Mesendoderm (in vitro differentiated cells): ENCODE measurements at regions not wholly inside any gene's neighbourhood (a gene's known extent, or its start where the extent isn't known, plus 50 kb on each side); places are given as distances from the start of the nearest gene placed in this dataset.

Experiments
- DNase-seq: peaks from one replicate; pipeline ENCODE4 v3.0.0; 2013
- H2AK5ac ChIP-seq: 2 replicates; pipeline ENCODE4 v1.6.1; 2013; ENCODE audit warnings: low read length, inconsistent platforms
- H2BK120ac ChIP-seq: 2 replicates; pipeline ENCODE4 v1.6.1; 2013; ENCODE audit warnings: low read depth, mild to moderate bottlenecking, low read length, moderate library complexity, mixed read lengths
- H2BK15ac ChIP-seq: replicated peaks from 2 replicates; pipeline ENCODE4 v1.6.1; 2013; ENCODE audit warnings: low read depth, mild to moderate bottlenecking, moderate library complexity
- H2BK5ac ChIP-seq: 2 replicates; pipeline ENCODE4 v1.6.1; 2013; ENCODE audit warnings: low read length, inconsistent platforms
- H3K18ac ChIP-seq: 2 replicates; pipeline ENCODE4 v1.6.1; 2013; ENCODE audit warnings: mild to moderate bottlenecking, low read length, mixed read lengths
- H3K23ac ChIP-seq: one replicate; pipeline ENCODE4 v1.6.1; 2013; ENCODE audit warnings: low read length
- H3K27ac ChIP-seq: 2 replicates; pipeline ENCODE4 v1.5.1; 2013; ENCODE audit warnings: low read depth, mild to moderate bottlenecking, inconsistent platforms, low read length, moderate library complexity
- H3K27me3 ChIP-seq: 2 replicates; pipeline ENCODE4 v1.6.1; 2013; ENCODE audit warnings: low read length, control low read depth, mild to moderate bottlenecking, inconsistent platforms; ENCODE audit not compliant: insufficient read depth, poor library complexity
- H3K36me3 ChIP-seq: 2 replicates; pipeline ENCODE4 v1.6.1; 2013; ENCODE audit warnings: low read length, inconsistent platforms; ENCODE audit not compliant: control insufficient read depth, insufficient read depth
- H3K4ac ChIP-seq: one replicate; pipeline ENCODE4 v1.6.1; 2013; ENCODE audit warnings: low read depth, mild to moderate bottlenecking, low read length, moderate library complexity
- H3K4me1 ChIP-seq: 2 replicates; pipeline ENCODE4 v1.6.1; 2013; ENCODE audit warnings: low read depth, low read length, inconsistent platforms; ENCODE audit not compliant: control insufficient read depth
- H3K4me2 ChIP-seq: 2 replicates; pipeline ENCODE4 v1.6.1; 2013; ENCODE audit warnings: low read length
- H3K4me3 ChIP-seq: 2 replicates; pipeline ENCODE4 v1.5.1; 2013; ENCODE audit warnings: mild to moderate bottlenecking, low read length
- H3K56ac ChIP-seq: one replicate; pipeline ENCODE4 v1.6.1; 2013; ENCODE audit warnings: low read length
- H3K79me1 ChIP-seq: 2 replicates; pipeline ENCODE4 v1.6.1; 2013; ENCODE audit warnings: low read length, inconsistent platforms
- H3K79me2 ChIP-seq: 2 replicates; pipeline ENCODE4 v1.6.1; 2013; ENCODE audit warnings: mild to moderate bottlenecking, low read length; ENCODE audit not compliant: control insufficient read depth, insufficient read depth
- H3K9ac ChIP-seq: 2 replicates; pipeline ENCODE4 v1.6.1; 2013; ENCODE audit warnings: low read length, inconsistent platforms
- H4K5ac ChIP-seq: one replicate; pipeline ENCODE4 v1.6.1; 2013; ENCODE audit warnings: low read length
- H4K8ac ChIP-seq: one replicate; pipeline ENCODE4 v1.6.1; 2013; ENCODE audit warnings: low read depth, mild to moderate bottlenecking, control low read depth, low read length, moderate library complexity
- WGBS: extraction: QIAGEN DNeasy Blood & Tissue Kit; methylation state at CpG from one replicate; pipeline ENCODE4 v1.1.7; 2013; ENCODE audit warnings: low lambda C conversion rate, missing lambda C conversion rate; ENCODE audit not compliant: insufficient coverage; ENCODE audit errors: extremely low coverage; 5-methylcytosine and 5-hydroxymethylcytosine counted together

- H3K9ac ChIP-seq, result no peak overlapping the region
- no CpG with 5 or more reads among the region's 3 CpGs for WGBS
Observed at GRCh38 chr20:52668626-52669025, 303.5 kb upstream of the TSHZ2 start.

GRCh38 chr20:52667358-52667757, 304.8 kb upstream of the TSHZ2 start:
- Histone ChIP-seq H3K18ac (no peak overlapping the region), H4K5ac (no peak overlapping the region), H2BK120ac (no peak overlapping the region), H2BK5ac (no peak overlapping the region), H3K27me3 (no peaks in the 10 kb centered on the region), H2AK5ac (no peak overlapping the region), H3K4me3 (no peak overlapping the region), H3K4ac (no peak overlapping the region), H3K56ac (no peak overlapping the region), H2BK15ac (no peak overlapping the region), H3K23ac (no peak overlapping the region), H3K4me1 (no peaks in the 10 kb centered on the region), H3K27ac (no peak overlapping the region), H3K79me1 (no peaks in the 10 kb centered on the region), H3K9ac (no peak overlapping the region), H3K4me2 (no peak overlapping the region), H3K36me3 (no peaks in the 10 kb centered on the region), H3K79me2 (no peaks in the 10 kb centered on the region), H4K8ac (no peak overlapping the region)
- no CpG with 5 or more reads among the region's 5 CpGs for WGBS
- no peak for DNase-seq

More at GRCh38 chr20:52668626-52669025, 303.5 kb upstream of the TSHZ2 start:
- H4K8ac ChIP-seq, result no peak overlapping the region
- no peak overlapping the region for H3K4me2 ChIP-seq
- H3K79me2 ChIP-seq, result no peaks in the 10 kb centered on the region
- no peak overlapping the region for H3K27ac ChIP-seq
- no peak overlapping the region for H2AK5ac ChIP-seq
- no peaks in the 10 kb centered on the region for H3K27me3 ChIP-seq
- no peaks in the 10 kb centered on the region for H3K4me1 ChIP-seq
- no peak for DNase-seq
- H3K36me3 ChIP-seq, result no peaks in the 10 kb centered on the region
- H3K4ac ChIP-seq, result no peak overlapping the region
- no peak overlapping the region for H2BK5ac ChIP-seq
- no peak overlapping the region for H2BK15ac ChIP-seq
- H3K4me3 ChIP-seq, result no peak overlapping the region
- no peak overlapping the region for H4K5ac ChIP-seq
- no peak overlapping the region for H3K18ac ChIP-seq
- H3K23ac ChIP-seq, result no peak overlapping the region
- H3K56ac ChIP-seq, result no peak overlapping the region
- H3K79me1 ChIP-seq, result no peaks in the 10 kb centered on the region
- no peak overlapping the region for H2BK120ac ChIP-seq

- no peak overlapping the region for H3K56ac ChIP-seq
- no peak overlapping the region for H4K8ac ChIP-seq
- H3K27me3 ChIP-seq, result no peaks in the 10 kb centered on the region
- no peak overlapping the region for H3K27ac ChIP-seq
- H2AK5ac ChIP-seq, result no peak overlapping the region
- H3K4me2 ChIP-seq, result no peak overlapping the region
- no peak overlapping the region for H4K5ac ChIP-seq
- H3K9ac ChIP-seq, result no peak overlapping the region
- no peaks in the 10 kb centered on the region for H3K79me1 ChIP-seq
- H3K18ac ChIP-seq, result no peak overlapping the region
- H3K4me3 ChIP-seq, result no peak overlapping the region
- H2BK120ac ChIP-seq, result no peak overlapping the region
- H2BK5ac ChIP-seq, result no peak overlapping the region
- H2BK15ac ChIP-seq, result no peak overlapping the region
- no peaks in the 10 kb centered on the region for H3K4me1 ChIP-seq
- no peak overlapping the region for H3K23ac ChIP-seq
- DNase-seq, result no peak
- H3K79me2 ChIP-seq, result no peaks in the 10 kb centered on the region
- no peaks in the 10 kb centered on the region for H3K36me3 ChIP-seq
- no peak overlapping the region for H3K4ac ChIP-seq
- WGBS, result no CpG with 5 or more reads among the region's 1 CpG
Observed at GRCh38 chr20:52665441-52665840, 306.7 kb upstream of the TSHZ2 start.

- Histone ChIP-seq H2AK5ac (no peak overlapping the region), H3K27me3 (no peaks in the 10 kb centered on the region), H3K4ac (no peak overlapping the region), H4K8ac (no peak overlapping the region), H3K9ac (no peak overlapping the region), H4K5ac (no peak overlapping the region), H3K4me1 (no peaks in the 10 kb centered on the region), H3K79me1 (no peaks in the 10 kb centered on the region), H2BK15ac (no peak overlapping the region), H3K18ac (no peak overlapping the region), H3K56ac (no peak overlapping the region), H3K36me3 (no peaks in the 10 kb centered on the region), H2BK120ac (no peak overlapping the region), H3K79me2 (no peaks in the 10 kb centered on the region), H2BK5ac (no peak overlapping the region), H3K23ac (no peak overlapping the region), H3K27ac (no peak overlapping the region), H3K4me2 (no peak overlapping the region), H3K4me3 (no peak overlapping the region)
- DNase-seq, result no peak
- no CpG with 5 or more reads among the region's 3 CpGs for WGBS
Observed at GRCh38 chr20:52655395-52655794, 316.8 kb upstream of the TSHZ2 start.

- H3K27me3 ChIP-seq, result no peaks in the 10 kb centered on the region
- no peak overlapping the region for H2BK5ac ChIP-seq
- H2AK5ac ChIP-seq, result no peak overlapping the region
- no peak overlapping the region for H3K4ac ChIP-seq
- H3K4me2 ChIP-seq, result no peak overlapping the region
- H3K79me2 ChIP-seq, result no peaks in the 10 kb centered on the region
- no peak overlapping the region for H3K56ac ChIP-seq
- no peak for DNase-seq
- H3K79me1 ChIP-seq, result no peaks in the 10 kb centered on the region
- H3K9ac ChIP-seq, result no peak overlapping the region
- H2BK120ac ChIP-seq, result no peak overlapping the region
- no peak overlapping the region for H2BK15ac ChIP-seq
- H3K4me3 ChIP-seq, result no peak overlapping the region
- H3K4me1 ChIP-seq, result no peaks in the 10 kb centered on the region
- H3K23ac ChIP-seq, result no peak overlapping the region
- H3K18ac ChIP-seq, result no peak overlapping the region
- no CpG with 5 or more reads among the region's 2 CpGs for WGBS
- H3K36me3 ChIP-seq, result no peaks in the 10 kb centered on the region
- H3K27ac ChIP-seq, result no peak overlapping the region
- no peak overlapping the region for H4K8ac ChIP-seq
- no peak overlapping the region for H4K5ac ChIP-seq
Observed at GRCh38 chr20:52654567-52654966, 317.6 kb upstream of the TSHZ2 start.

- Histone ChIP-seq H2AK5ac (no peak overlapping the region), H3K36me3 (no peaks in the 10 kb centered on the region), H2BK120ac (no peak overlapping the region), H3K4me2 (no peak overlapping the region), H3K4ac (no peak overlapping the region), H3K79me2 (no peaks in the 10 kb centered on the region), H4K8ac (no peak overlapping the region), H3K27me3 (no peaks in the 10 kb centered on the region), H3K18ac (no peak overlapping the region), H3K56ac (no peak overlapping the region), H2BK15ac (no peak overlapping the region), H3K23ac (no peak overlapping the region), H4K5ac (no peak overlapping the region), H3K27ac (no peak overlapping the region), H3K9ac (no peak overlapping the region), H3K4me3 (no peak overlapping the region), H3K4me1 (no peaks in the 10 kb centered on the region), H2BK5ac (no peak overlapping the region), H3K79me1 (no peaks in the 10 kb centered on the region)
- DNase-seq, result no peak
- WGBS, result no CpG with 5 or more reads among the region's 3 CpGs
Observed at GRCh38 chr20:52652271-52652670, 319.9 kb upstream of the TSHZ2 start.
